HG03159 (cell line): ENCODE measurements at regions not wholly inside any gene's neighbourhood (a gene's known extent, or its start where the extent isn't known, plus 50 kb on each side); places are given as distances from the start of the nearest gene placed in this dataset.
"Not testable (repeated sequence)": the region's sequence is repeated elsewhere in the genome, so short reads cannot be mapped to it uniquely, and the experiment has no call there.

Experiments used
- ATAC-seq: cut with Tn5 transposase; IDR thresholded peaks from one replicate; pipeline ENCODE4 v1.9.1; 2021; ENCODE audit warnings: mild to moderate bottlenecking, moderate library complexity; ENCODE audit not compliant: unreplicated experiment

DNA sequence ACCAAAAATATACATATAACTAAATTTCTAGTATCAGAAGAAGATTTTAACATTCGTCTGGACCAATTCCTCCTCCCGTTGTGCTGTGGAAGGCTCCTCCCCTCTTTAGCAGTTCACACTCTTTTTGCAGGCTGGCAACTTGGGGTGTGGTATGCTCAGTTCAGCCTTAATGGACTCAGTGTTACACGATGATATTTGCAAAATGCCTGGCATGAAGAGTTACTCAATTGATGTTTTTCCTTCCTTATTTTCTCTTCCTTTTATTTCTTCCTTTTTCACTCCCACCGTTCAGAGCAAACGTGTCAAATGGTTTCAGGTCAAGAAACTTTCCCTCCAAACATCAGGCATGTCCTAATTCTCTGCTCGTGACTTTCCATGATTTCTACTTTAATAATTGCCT lies 248.3 kb downstream of the PHF14 start:
- no peak for ATAC-seq

GRCh38 chr7:11224535-11224934 lies 250.9 kb downstream of the PHF14 start:
- no peak for ATAC-seq

GRCh38 chr7:11228515-11228914 lies 254.8 kb downstream of the PHF14 start:
- no peak for ATAC-seq

GRCh38 chr7:11231190-11231589 lies 257.5 kb downstream of the PHF14 start:
- no peak for ATAC-seq

DNA sequence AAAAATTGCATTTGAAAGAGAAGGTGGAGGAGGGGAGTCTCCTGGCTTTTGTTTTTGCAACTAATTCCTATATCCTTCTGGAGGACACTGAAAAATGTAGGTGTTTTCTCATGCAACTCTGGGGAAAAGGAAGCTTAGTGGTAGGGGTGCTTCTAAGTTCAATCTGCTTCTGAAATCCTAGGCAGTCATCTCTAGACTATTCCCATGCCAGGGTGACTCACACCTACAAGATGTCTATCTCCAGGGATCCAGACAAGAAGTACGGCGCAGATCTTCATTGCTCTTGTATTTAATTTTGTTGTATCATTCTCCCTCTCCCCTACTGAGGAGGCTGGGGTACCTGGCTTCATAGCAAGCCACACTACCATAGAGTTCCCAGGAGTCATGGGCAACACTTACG lies 258.8 kb downstream of the PHF14 start:
- ATAC-seq = no peak

DNA sequence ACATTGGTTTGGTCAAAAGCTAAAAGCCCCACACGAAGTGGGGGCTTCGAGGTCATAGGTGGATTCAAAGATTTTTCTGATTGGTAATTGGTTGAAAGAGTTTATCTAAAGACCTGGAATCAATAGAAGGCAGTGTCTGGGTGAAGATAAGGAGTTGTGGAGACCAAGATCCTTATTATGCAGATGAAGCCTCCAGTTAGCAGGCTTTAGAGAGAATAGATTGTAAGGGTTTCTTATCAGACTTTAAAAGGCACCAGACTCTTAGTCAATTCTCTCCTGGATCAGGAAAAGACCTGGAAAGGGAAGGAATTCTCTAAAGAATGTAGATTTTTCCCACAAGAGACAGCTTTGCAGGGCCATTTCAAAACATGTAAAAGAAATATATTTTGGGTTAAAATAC lies 260.2 kb downstream of the PHF14 start:
- ATAC-seq = no peak

DNA sequence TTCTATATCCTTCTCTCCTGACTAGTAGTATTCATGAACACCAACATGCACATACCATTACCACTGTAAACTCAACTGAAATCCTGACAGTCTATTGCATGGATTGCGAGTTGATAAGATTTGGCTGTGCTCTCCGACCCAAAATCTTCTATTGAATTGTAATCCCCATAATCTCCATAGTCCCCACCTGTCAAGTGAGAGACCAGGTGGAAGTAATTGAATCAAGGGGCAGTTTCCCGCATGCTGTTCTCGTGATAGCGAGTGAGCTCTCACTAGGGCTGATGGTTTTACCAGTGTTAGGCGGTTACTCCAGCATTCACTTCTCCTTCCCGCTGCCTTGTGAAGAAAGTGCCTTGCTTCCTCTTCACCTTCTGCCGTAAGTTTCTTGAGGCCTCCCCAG lies 261.8 kb downstream of the PHF14 start:
- no peak for ATAC-seq

- no peak for ATAC-seq
Observed at GRCh38 chr7:11236680-11237079, 263.0 kb downstream of the PHF14 start.

DNA sequence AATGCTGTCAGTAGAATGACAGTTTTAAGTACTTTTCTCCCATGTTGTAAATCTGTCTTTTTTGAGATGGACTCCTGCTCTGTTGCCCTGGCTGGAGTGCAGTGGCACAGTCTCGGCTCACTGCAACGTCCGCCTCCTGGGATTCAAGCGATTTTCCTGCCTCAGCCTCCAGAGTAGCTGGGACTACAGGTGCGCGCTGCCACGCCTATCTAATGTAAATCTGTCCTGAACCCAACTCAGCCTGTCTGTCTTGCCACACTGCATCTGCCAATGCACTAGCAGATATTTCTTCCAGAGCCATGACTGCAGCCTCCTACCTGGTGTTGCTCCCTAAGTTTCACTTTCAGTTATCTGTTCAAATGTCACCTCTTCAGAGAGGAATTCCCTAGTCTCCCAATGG lies 264.1 kb downstream of the PHF14 start:
- ATAC-seq = no peak

- ATAC-seq = no peak
Observed at GRCh38 chr7:11239316-11239715, 265.6 kb downstream of the PHF14 start.

GRCh38 chr7:11243739-11244138 lies 270.1 kb downstream of the PHF14 start:
- ATAC-seq = no peak

DNA sequence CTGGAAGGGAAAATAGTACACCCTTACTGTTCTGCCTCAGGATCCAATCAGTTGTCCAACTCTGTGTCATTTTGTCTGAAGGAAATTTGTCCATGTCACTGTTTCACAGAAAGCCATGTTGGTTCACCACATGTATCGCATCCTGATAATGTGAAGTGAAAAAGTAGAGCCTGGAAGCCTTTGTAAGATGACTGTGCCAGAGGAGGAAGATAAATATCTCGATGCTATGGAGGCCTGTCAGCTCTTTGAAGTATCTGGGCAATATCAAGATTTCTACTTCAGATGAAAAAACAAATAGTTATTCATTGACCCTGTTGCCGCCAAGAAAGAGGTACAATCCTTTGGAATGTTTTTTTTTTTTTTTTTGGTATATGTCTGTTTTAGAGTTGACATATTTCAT lies 270.5 kb downstream of the PHF14 start:
- no peak for ATAC-seq

DNA sequence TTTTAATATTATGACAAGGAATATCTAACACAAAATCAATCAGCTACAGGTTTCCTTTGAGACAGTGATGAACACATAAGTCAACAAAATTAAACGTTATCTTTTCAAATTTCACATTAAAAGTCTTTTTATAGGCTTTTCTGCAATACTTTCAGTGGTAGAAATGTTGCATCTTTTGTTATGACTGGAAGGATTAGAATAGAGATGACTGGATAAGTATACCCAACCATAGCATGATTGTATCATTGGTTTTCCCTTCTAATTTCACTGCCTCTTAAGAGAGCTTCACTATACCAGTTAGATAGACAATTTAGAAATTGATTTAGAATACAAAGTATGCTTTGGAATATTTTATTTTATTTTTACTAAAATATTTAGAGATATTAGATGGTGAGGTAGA lies 273.9 kb downstream of the PHF14 start:
- no peak for ATAC-seq

GRCh38 chr7:11251436-11251835 lies 277.8 kb downstream of the PHF14 start:
- ATAC-seq = no peak

DNA sequence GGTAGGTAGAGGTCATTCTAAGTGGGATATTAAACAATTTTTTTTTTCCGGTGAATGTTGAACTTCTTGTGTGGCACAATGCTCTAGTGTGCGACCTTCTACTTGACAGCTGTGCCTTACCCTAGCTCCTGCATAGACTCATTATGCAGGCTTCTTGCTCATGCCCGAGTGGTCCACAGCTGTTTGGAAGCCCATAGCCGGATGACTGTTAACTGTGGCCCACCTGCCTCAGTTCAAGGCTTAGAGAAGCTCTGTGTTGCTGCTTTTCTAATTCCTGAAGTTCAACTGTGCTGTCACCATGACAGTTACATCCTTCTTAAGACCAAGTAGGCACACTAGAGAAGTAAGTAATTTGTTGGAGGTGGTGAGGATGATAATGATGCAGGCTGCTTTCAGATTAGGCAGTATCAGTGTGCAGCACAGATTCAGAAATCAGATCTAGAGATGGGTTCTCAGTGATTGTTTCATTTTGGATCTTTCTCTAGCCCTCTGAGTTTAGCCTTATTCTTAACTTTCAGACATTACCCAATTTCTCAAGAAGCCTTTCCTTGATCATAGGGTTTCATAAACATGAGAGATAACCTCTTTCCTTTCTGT lies 278.4 kb downstream of the PHF14 start:
- ATAC-seq = peak; percentile 26

- ATAC-seq = peak; percentile 72
Observed at GRCh38 chr7:11252705-11253272, 279.1 kb downstream of the PHF14 start.

DNA sequence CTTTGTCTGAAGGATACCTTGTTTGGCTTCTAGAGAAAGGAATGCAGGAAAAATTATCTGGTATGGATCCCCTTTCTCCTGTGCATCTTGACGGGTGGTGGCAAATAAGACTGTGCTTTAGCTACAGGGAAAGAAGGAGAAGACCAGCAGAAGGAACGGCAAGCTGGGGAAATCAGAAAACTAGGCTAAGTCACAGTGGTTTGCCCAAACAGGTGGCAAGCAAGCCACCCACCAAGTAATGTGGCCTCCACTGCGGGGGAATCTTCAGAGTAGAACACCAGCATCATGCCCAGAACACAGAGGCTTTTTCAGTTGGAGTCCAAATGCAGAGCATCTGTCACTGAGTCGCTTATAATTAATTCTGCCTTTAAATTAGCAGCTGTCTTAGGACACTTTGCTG lies 282.8 kb downstream of the PHF14 start:
- ATAC-seq = no peak

DNA sequence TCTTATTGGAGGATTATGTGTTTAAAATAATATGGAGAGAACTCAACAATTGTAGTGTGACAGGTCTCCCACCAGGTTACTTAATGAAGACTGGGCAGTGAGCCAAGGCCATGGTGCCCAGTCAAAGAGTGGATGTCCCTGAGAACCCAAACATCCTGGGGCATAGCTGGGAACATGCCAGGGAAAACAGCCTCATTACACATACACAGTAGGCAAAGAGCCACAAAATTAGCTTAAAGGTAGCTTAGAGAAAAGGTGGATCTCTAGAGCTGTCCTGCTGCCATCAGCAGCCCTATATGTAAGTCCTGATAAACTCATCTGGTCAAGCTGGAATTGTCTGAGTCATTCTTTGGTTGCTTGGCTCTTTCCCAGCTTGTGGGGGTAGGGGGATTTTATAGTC lies 287.8 kb downstream of the PHF14 start:
- no peak for ATAC-seq

- no peak for ATAC-seq
Observed at GRCh38 chr7:11266101-11266500, 292.4 kb downstream of the PHF14 start.

DNA sequence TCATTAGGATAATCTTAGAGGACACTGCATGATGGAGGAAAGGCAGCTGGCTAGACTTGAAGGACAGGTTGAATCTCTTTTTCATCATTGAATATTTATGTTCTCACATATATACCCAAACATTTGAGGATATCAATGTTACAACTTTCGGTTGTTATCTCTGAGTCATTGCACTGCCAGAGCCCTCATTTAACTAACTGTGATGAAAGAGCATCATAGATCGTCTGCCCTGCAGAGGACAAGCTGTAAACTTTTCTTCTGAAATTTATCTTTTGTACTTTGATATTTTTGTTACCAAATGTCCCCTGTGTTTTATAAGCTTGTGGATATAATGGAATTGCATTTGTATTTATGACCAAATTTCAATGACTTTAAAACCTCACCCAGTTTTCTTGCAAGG lies 298.7 kb downstream of the PHF14 start:
- ATAC-seq = no peak

- ATAC-seq = no peak
Observed at GRCh38 chr7:11274074-11274473, 300.4 kb downstream of the PHF14 start.

DNA sequence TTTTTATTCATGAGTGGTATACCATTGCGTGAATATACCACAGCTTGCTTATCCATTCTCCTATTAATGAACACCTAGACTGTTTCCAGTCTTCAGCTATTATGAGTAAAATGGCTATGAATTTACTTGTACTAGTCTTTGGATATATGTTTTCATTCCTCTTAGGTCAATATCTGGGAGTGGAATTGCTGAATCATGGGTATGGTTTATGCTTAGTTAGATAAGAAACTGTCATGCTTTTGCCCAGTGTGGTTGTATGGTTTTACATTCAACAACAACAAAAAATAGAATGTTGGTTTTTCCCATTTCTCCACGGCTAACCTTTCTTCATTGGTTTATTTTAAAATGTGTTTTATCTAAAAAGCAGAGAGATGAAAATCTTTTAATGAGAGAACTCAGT lies 308.3 kb downstream of the PHF14 start:
- ATAC-seq = no peak

- not testable (repeated sequence) for ATAC-seq
Observed at GRCh38 chr7:11283584-11283983, 309.9 kb downstream of the PHF14 start.
